ENCODE measurements at regions not wholly inside any gene's neighbourhood (a gene's known extent, or its start where the extent isn't known, plus 50 kb on each side); places are given as distances from the start of the nearest gene placed in this dataset.

DNA sequence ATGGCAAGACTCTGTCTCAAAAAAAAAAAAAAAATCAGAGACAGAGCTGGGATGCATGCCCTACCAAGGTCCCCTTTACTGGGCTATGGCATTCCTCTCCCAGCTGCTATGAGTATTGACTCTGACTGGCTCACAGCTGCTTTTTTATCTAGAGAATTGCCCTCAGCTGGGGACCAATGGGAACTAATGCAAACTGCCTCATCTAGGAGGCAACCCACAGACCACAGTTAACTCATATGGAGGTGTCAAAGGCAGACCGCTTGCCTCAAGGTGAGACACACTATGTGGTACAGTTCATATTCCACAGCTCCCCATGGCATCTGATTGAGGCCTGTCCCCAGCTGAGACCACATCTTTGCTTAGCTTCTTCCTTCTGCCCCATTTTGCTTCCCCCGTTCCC is 183.5 kb upstream of the EOMES start:
- H3K27ac ChIP-seq (ENCODE audit: insufficient read depth, low read depth, low read length) = no peak overlapping the region
- intact Hi-C loops (cut with micrococcal nuclease) = no loop called here
- POLR2A ChIA-PET = no interaction called here
- H2AFZ ChIP-seq (ENCODE audit: low read depth, low read length) = no peak overlapping the region
- DNase-seq (ENCODE audit: low read depth, low spot score) (no peak), FAIRE-seq (no peak)
- dilution Hi-C loops (cut with MboI; ENCODE audit: extremely low pct_ligation_motif_present, low sequenced_read_pairs) = no loop called here
- no peaks in the 10 kb centered on the region for H3K79me2 ChIP-seq (ENCODE audit: control insufficient read depth, insufficient read depth, low read length)
- H3K27me3 ChIP-seq (ENCODE audit: control insufficient read depth in 2 of 2, insufficient read depth in 2 of 2, low read length in 2 of 2) = no peaks in the 10 kb centered on the region
- H3K4me2 ChIP-seq (ENCODE audit: insufficient read depth, low read length) = no peak overlapping the region
- no peaks in the 10 kb centered on the region for H3K9me3 ChIP-seq (replicated peaks; ENCODE audit: control insufficient read depth, insufficient read depth, low read length)
- H3K4me3 ChIP-seq (replicated peaks in 1 of 3; ENCODE audit: insufficient read depth in 1 of 3, low read depth in 1 of 3, low read length in 3 of 3) = no peak overlapping the region
- no peaks in the 10 kb centered on the region for H4K20me1 ChIP-seq (replicated peaks; ENCODE audit: control insufficient read depth, extremely low read depth, insufficient read depth, low read length)
- H3K36me3 ChIP-seq (ENCODE audit: control insufficient read depth in 2 of 2, extremely low read depth in 1 of 2, insufficient read depth in 2 of 2, low read length in 2 of 2) = no peaks in the 10 kb centered on the region
- BruUV-seq (replicated peaks) = no TSS peak
- TF ChIP-seq, protein P1, sequence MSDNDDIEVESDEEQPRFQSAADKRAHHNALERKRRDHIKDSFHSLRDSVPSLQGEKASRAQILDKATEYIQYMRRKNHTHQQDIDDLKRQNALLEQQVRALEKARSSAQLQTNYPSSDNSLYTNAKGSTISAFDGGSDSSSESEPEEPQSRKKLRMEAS (IDR thresholded peaks at IDR 0.05; ENCODE audit: insufficient read depth, insufficient read length) = no peak
- TF ChIP-seq GATA2 (IDR thresholded peaks at IDR 0.05; ENCODE audit: insufficient read depth, insufficient read length, low read depth, low read length) (no peak), POLR2A (IDR thresholded peaks at IDR 0.05; ENCODE audit: low read depth, low read length) (no peak), JUN (IDR thresholded peaks at IDR 0.05; ENCODE audit: borderline replicate concordance, insufficient read depth, insufficient read length, low read depth) (no peak), POLR2AphosphoS5 (IDR thresholded peaks at IDR 0.05; ENCODE audit: insufficient read depth, low read depth, low read length) (no peak), EZH2 (IDR thresholded peaks at IDR 0.05; ENCODE audit: borderline replicate concordance, low read depth, low read length, severe bottlenecking) (no peak)
- H3K9ac ChIP-seq (replicated peaks; ENCODE audit: extremely low read depth, insufficient read depth, low read length) = no peak overlapping the region
- CTCF ChIA-PET = interaction anchor here (1.1 kb wide), 1 partner anchor 9 kb away, joined by 3 read pairs; no protein-coding TSS in a partner anchor
- no peaks in the 10 kb centered on the region for H3K4me1 ChIP-seq (ENCODE audit: control insufficient read depth, extremely low read depth, insufficient read depth, low read length)
- H3K9me1 ChIP-seq (replicated peaks; ENCODE audit: control insufficient read depth, extremely low read depth, insufficient read depth, low read length) = no peaks in the 10 kb centered on the region

DNA sequence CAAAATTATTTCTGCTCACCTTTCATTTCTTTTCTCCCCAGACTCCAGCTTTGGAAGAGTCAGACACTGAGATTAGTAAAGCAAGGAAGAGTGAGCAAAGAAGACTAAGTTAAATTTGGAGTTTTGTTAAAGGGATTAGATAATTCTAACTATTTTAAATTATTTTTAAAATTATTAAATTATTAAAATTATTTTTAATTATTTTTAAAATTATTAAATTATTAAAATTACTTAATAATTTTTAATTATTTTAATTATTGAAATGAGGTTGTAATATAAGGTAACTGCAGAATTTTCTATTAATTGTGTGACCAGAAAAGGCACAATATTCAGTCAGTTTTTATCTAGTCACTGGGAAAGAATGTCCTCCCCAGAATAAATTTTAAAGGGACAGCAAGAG is 185.0 kb upstream of the EOMES start:
- H3K9ac ChIP-seq (replicated peaks; ENCODE audit: extremely low read depth, insufficient read depth, low read length) = no peak overlapping the region
- TF ChIP-seq JUN (IDR thresholded peaks at IDR 0.05; ENCODE audit: borderline replicate concordance, insufficient read depth, insufficient read length, low read depth) (no peak), EZH2 (IDR thresholded peaks at IDR 0.05; ENCODE audit: borderline replicate concordance, low read depth, low read length, severe bottlenecking) (no peak), FOS (IDR thresholded peaks at IDR 0.05; ENCODE audit: borderline replicate concordance, insufficient read depth, low read length) (no peak), GATA2 (IDR thresholded peaks at IDR 0.05; ENCODE audit: insufficient read depth, insufficient read length, low read depth, low read length) (no peak)
- TF ChIP-seq, protein P1 (IDR thresholded peaks at IDR 0.05; ENCODE audit: insufficient read depth, insufficient read length) = no peak
- H3K27me3 ChIP-seq (ENCODE audit: control insufficient read depth in 2 of 2, insufficient read depth in 2 of 2, low read length in 2 of 2) = no peaks in the 10 kb centered on the region
- ChIA-PET CTCF (no interaction called here), POLR2A (no interaction called here)
- FAIRE-seq (no peak), DNase-seq (ENCODE audit: low read depth, low spot score) (no peak)
- no peaks in the 10 kb centered on the region for H3K36me3 ChIP-seq (ENCODE audit: control insufficient read depth in 2 of 2, extremely low read depth in 1 of 2, insufficient read depth in 2 of 2, low read length in 2 of 2)
- no peaks in the 10 kb centered on the region for H3K9me3 ChIP-seq (replicated peaks; ENCODE audit: control insufficient read depth, insufficient read depth, low read length)
- no TSS peak for BruUV-seq (replicated peaks)
- H3K9me1 ChIP-seq (replicated peaks; ENCODE audit: control insufficient read depth, extremely low read depth, insufficient read depth, low read length) = no peaks in the 10 kb centered on the region
- H2AFZ ChIP-seq (ENCODE audit: low read depth, low read length) = no peak overlapping the region
- H3K27ac ChIP-seq (ENCODE audit: insufficient read depth, low read depth, low read length) = no peak overlapping the region
- H3K4me3 ChIP-seq (replicated peaks in 1 of 3; ENCODE audit: insufficient read depth in 1 of 3, low read depth in 1 of 3, low read length in 3 of 3) = no peak overlapping the region
- dilution Hi-C loops (cut with MboI; ENCODE audit: extremely low pct_ligation_motif_present, low sequenced_read_pairs) = no loop called here
- intact Hi-C loops (cut with micrococcal nuclease) = no loop called here
- H4K20me1 ChIP-seq (replicated peaks; ENCODE audit: control insufficient read depth, extremely low read depth, insufficient read depth, low read length) = no peaks in the 10 kb centered on the region
- no peaks in the 10 kb centered on the region for H3K4me1 ChIP-seq (ENCODE audit: control insufficient read depth, extremely low read depth, insufficient read depth, low read length)
- no peaks in the 10 kb centered on the region for H3K79me2 ChIP-seq (ENCODE audit: control insufficient read depth, insufficient read depth, low read length)
- H3K4me2 ChIP-seq (ENCODE audit: insufficient read depth, low read length) = no peak overlapping the region
